Body of pancreas (tissue), 4 donors: ENCODE measurements at regions not wholly inside any gene's neighbourhood (a gene's known extent, or its start where the extent isn't known, plus 50 kb on each side); places are given as distances from the start of the nearest gene placed in this dataset.

Source experiments
- ATAC-seq: fragments of 150-250 bp; one replicate; pipeline ENCODE4 v1.9.1; 2016
- DNase-seq, 4 donors: peaks; one replicate each; pipeline ENCODE4 v3.0.0-alpha.2; 2019
- H3K27ac ChIP-seq, 4 donors: fragments of 200-600 bp; sonication (generic); 1 replicate in 3 of 4; 2 replicates in 1 of 4; pipeline versions ENCODE4 v1.5.1 to v1.6.1; 2016 to 2019; ENCODE audit warnings: mild to moderate bottlenecking in 1 of 4, mixed read lengths in 1 of 4, moderate library complexity in 1 of 4
- H3K27me3 ChIP-seq, 2 donors: fragments of 200-600 bp; sonication (generic); one replicate each; pipeline ENCODE4 v1.6.0; 2016; ENCODE audit warnings: mild to moderate bottlenecking in 1 of 2
- H3K36me3 ChIP-seq, 2 donors: fragments of 200-600 bp; sonication (generic); replicated peaks in 1 of 2; 2 replicates each; pipeline ENCODE4 v1.5.1; 2016; ENCODE audit warnings: low read depth in 2 of 2; ENCODE audit not compliant: insufficient read depth in 1 of 2
- H3K4me1 ChIP-seq: fragments of 200-600 bp; sonication (generic); one replicate; pipeline ENCODE4 v1.6.0; 2016
- H3K4me3 ChIP-seq, 2 donors: fragments of 200-600 bp; sonication (generic); 1 replicate in 1 of 2; 2 replicates in 1 of 2; pipeline ENCODE4 v1.5.1; 2016 to 2019
- H3K9me3 ChIP-seq, 3 donors: fragments of 200-600 bp; sonication (generic); 1 replicate in 2 of 3; 2 replicates in 1 of 3; pipeline ENCODE4 v1.5.1; 2016
- POLR2A ChIP-seq, 3 donors: fragments of 450-650 bp; IDR thresholded peaks; one replicate each; pipeline ENCODE4 v1.6.1; 2016; ENCODE audit warnings: antibody characterized with exemption in 3 of 3, mild to moderate bottlenecking in 2 of 3
- WGBS, 2 donors: methylation state at CpG; one replicate each; pipeline ENCODE4 v1.1.5; 2017; 5-methylcytosine and 5-hydroxymethylcytosine counted together
- intact Hi-C: fragments of 100-400 bp; cut with DNase I; formaldehyde crosslinking; loops from one replicate; pipeline ENCODE4 v1.15.1; 2023
- TF ChIP-seq, protein P1 (sequence below), 7 experiments: fragments of 450-650 bp in 4 of 7; fragments of 200-600 bp in 3 of 7; sonication (generic) in 3 of 7; IDR thresholded peaks; one replicate each; pipeline ENCODE4 v1.5.1; 2016 to 2019; ENCODE audit warnings: antibody characterized with exemption in 7 of 7

DNA sequence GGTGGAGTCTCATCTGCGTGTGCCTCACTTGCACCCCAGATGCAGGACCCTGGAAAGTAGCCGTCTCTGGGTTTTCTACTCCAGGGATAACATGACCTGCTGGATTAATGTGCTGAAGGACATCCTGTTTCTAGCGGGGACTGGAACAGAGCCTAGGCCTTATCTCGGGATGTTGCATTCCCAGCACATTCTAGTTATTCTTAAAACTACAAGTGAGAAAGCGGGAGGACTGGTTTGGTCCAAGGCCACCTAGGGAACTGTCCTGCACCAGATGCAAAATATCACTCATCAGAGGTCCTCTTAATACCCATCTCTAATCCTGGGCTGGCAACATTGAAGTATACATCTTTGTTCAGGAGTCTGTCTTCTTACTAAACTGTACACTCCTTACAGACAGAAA is 179.9 kb downstream of the ZC3H11B start:
- H3K27me3 ChIP-seq = no peaks in the 10 kb centered on the region
- no peaks in the 10 kb centered on the region for H3K9me3 ChIP-seq
- TF ChIP-seq, protein P1, sequence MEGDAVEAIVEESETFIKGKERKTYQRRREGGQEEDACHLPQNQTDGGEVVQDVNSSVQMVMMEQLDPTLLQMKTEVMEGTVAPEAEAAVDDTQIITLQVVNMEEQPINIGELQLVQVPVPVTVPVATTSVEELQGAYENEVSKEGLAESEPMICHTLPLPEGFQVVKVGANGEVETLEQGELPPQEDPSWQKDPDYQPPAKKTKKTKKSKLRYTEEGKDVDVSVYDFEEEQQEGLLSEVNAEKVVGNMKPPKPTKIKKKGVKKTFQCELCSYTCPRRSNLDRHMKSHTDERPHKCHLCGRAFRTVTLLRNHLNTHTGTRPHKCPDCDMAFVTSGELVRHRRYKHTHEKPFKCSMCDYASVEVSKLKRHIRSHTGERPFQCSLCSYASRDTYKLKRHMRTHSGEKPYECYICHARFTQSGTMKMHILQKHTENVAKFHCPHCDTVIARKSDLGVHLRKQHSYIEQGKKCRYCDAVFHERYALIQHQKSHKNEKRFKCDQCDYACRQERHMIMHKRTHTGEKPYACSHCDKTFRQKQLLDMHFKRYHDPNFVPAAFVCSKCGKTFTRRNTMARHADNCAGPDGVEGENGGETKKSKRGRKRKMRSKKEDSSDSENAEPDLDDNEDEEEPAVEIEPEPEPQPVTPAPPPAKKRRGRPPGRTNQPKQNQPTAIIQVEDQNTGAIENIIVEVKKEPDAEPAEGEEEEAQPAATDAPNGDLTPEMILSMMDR (IDR thresholded peaks at IDR 0.05) = no peak
- TF ChIP-seq POLR2A (IDR thresholded peaks at IDR 0.05) = no peak
- 14 to 21% methylated on average over 5 of the region's 5 CpGs for WGBS, 2 donors
- peak; percentile 72 for ATAC-seq
- no peak overlapping the region for H3K4me3 ChIP-seq
- peak overlapping the region; percentile 32 to 75 (median 62) for H3K27ac ChIP-seq
- intact Hi-C loops = no loop called here
- peak; percentile 39 to 61 (median 56) for DNase-seq
- H3K36me3 ChIP-seq = no peaks in the 10 kb centered on the region
- peaks cover 28% of the 10 kb centered on the region for H3K4me1 ChIP-seq

DNA sequence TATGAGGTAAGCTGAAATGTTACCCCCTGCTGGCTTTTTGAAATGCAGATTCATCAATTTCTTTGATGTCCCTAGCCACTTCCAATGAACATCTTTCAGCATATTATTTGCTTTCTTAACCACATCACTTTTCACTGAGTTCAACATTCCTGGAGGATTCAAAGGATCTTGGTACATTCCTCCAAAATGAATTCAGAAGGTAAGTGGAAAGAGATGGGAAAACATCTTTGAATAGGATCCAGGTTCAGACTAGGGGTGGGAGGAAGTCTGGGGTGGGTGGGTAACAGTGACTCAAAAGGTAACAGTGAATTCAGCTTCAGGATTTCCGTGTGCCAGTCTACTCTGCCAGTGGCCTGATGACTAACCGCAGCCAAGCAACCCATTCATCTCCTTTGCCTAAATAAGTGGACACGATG is 180.7 kb downstream of the ZC3H11B start:
- ATAC-seq = no peak
- WGBS, 2 donors = 63 to 64% methylated on average over 3 of the region's 3 CpGs

DNA sequence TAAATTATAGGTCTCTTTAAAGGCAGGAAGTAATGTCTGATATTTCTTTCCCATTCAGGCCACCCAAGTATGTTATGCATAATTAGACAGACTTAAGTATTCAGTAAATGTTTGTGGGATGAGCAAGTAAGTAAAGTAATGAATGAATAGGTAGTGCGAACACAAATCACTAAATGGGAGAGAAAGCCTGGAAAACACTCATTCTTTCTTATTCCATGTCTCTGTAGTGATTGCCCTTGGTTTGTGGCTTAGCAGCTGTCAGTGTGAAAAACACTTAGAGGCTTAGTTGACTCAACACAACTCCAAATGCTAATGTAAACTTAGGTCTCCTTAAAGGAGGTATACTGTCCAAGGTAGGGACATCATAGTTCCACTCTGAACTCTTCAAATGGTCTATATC is 182.5 kb downstream of the ZC3H11B start:
- no peaks in the 10 kb centered on the region for H3K36me3 ChIP-seq
- intact Hi-C loops = no loop called here
- WGBS, 2 donors = 90 to 91% methylated on average over 1 of the region's 1 CpG
- peaks cover 28% of the 10 kb centered on the region for H3K4me1 ChIP-seq
- H3K27ac ChIP-seq = no peak overlapping the region
- no peaks in the 10 kb centered on the region for H3K27me3 ChIP-seq
- DNase-seq = no peak
- no peak for ATAC-seq
- TF ChIP-seq POLR2A (IDR thresholded peaks at IDR 0.05) = no peak
- TF ChIP-seq, protein P1 (IDR thresholded peaks at IDR 0.05) = no peak
- no peak overlapping the region for H3K4me3 ChIP-seq
- no peaks in the 10 kb centered on the region for H3K9me3 ChIP-seq

More for the DNA sequence above, 180.7 kb downstream of the ZC3H11B start:
- H3K4me3 ChIP-seq = no peak overlapping the region
- H3K4me1 ChIP-seq = peaks cover 28% of the 10 kb centered on the region
- H3K27me3 ChIP-seq = no peaks in the 10 kb centered on the region
- DNase-seq = peak in 3 of 4 donors; percentile 13 to 21 (median 19)
- no peaks in the 10 kb centered on the region for H3K36me3 ChIP-seq
- intact Hi-C loops = no loop called here
- no peaks in the 10 kb centered on the region for H3K9me3 ChIP-seq
- peak overlapping the region; percentile 32 to 75 (median 62) for H3K27ac ChIP-seq
- TF ChIP-seq POLR2A (IDR thresholded peaks at IDR 0.05) = no peak
- TF ChIP-seq, protein P1 (IDR thresholded peaks at IDR 0.05) = no peak

DNA sequence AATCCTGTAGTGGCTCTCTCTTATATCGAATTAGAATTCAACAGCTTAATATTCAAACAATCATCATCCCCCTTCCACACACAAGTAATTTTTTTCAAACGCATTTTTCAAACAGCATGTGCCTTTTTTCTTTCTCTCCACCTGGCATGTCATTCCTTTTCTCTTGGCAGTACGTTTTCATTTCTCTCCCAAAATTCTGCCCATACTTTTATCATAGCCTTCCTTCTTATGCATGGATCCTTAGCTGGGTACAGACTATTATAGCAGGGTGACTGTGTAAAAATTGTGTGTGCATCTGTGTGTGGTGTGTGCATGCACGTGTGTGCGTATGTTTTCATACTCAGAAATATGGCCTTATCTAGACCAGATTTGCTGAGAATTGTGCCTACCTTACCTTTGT is 184.3 kb downstream of the ZC3H11B start:
- H3K27me3 ChIP-seq = no peaks in the 10 kb centered on the region
- intact Hi-C loops = loop anchor here (10.0 kb wide), 1 partner anchor 64 kb away; no protein-coding TSS in a partner anchor
- H3K27ac ChIP-seq = no peak overlapping the region
- no peaks in the 10 kb centered on the region for H3K9me3 ChIP-seq
- DNase-seq (no peak), ATAC-seq (no peak)
- peaks cover 14% of the 10 kb centered on the region for H3K4me1 ChIP-seq
- no peak overlapping the region for H3K4me3 ChIP-seq
- 82 to 84% methylated on average over 5 of the region's 5 CpGs for WGBS, 2 donors
- H3K36me3 ChIP-seq = no peaks in the 10 kb centered on the region
- no peak for TF ChIP-seq POLR2A (IDR thresholded peaks at IDR 0.05)
- TF ChIP-seq, protein P1 (IDR thresholded peaks at IDR 0.05) = no peak

DNA sequence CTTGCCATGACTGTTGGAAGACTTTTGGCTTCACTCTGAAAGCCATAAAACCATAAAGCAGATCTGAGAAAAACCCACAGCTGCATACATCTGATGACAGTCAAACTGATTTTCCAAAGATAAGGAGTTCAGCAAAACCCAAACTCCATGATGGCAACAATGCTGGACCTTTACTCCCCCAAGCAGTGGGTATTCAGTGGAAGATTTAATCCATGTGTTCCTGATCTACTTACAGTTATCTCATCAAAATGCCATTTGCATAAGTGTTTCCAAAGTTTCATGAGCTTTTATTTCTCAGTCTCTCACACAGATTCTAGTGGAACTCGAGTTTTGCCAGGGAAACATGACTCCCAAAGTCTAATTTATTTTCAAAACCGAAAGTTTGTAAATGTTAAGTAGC is 184.9 kb downstream of the ZC3H11B start:
- H3K9me3 ChIP-seq = no peaks in the 10 kb centered on the region
- intact Hi-C loops = loop anchor here (10.0 kb wide), 1 partner anchor 63 kb away; no protein-coding TSS in a partner anchor
- WGBS, 2 donors = 74 to 88% methylated on average over 2 of the region's 2 CpGs
- H3K4me1 ChIP-seq = peaks cover 7% of the 10 kb centered on the region
- no peak overlapping the region for H3K27ac ChIP-seq
- ATAC-seq (no peak), DNase-seq (no peak)
- no peak overlapping the region for H3K4me3 ChIP-seq
- H3K27me3 ChIP-seq = no peaks in the 10 kb centered on the region
- no peaks in the 10 kb centered on the region for H3K36me3 ChIP-seq
- TF ChIP-seq, protein P1 (IDR thresholded peaks at IDR 0.05) = no peak
- TF ChIP-seq POLR2A (IDR thresholded peaks at IDR 0.05) = no peak
